Retinal pigment epithelial cell (primary cell): ENCODE measurements at regions not wholly inside any gene's neighbourhood (a gene's known extent, or its start where the extent isn't known, plus 50 kb on each side); places are given as distances from the start of the nearest gene placed in this dataset.

Source experiments
- DNase-seq: peaks from one replicate; pipeline ENCODE4 v3.0.0-alpha.2; 2010; ENCODE audit warnings: low read depth
- H3K4me3 ChIP-seq: 2 replicates; pipeline ENCODE4 v1.5.1; 2011; ENCODE audit warnings: mild to moderate bottlenecking, low read length, control low read depth, moderate library complexity
- CTCF ChIP-seq: conservative IDR thresholded peaks from 2 replicates; pipeline ENCODE4 v1.5.1; 2011; ENCODE audit warnings: low read depth, low read length, control low read depth, inconsistent platforms

- H3K4me3 ChIP-seq: no peak overlapping the region
- DNase-seq: no peak
- no peak for TF ChIP-seq CTCF
Observed at GRCh38 chr11:128254941-128255340, 332.4 kb downstream of the ETS1 start.

DNA sequence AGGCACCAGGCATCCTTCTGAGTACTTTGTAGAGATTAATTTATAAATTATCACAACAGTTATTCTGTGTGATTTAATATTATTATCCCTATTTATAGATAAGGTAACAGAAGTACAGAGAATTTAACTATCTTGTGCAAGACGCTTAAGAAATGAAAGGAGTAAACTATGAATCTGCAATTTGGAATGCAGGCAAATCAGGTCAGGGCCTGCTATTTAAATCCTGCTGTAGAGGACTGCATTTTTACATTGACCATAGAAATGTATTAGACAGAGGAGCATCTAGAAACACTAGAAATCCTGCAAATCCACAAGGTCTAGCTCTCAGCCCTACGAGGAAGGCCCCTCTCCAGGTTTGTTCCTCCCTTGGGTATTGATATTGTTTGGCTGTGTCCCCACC, 336.2 kb downstream of the ETS1 start:
- no peak overlapping the region for H3K4me3 ChIP-seq
- no peak for TF ChIP-seq CTCF
- no peak for DNase-seq

DNA sequence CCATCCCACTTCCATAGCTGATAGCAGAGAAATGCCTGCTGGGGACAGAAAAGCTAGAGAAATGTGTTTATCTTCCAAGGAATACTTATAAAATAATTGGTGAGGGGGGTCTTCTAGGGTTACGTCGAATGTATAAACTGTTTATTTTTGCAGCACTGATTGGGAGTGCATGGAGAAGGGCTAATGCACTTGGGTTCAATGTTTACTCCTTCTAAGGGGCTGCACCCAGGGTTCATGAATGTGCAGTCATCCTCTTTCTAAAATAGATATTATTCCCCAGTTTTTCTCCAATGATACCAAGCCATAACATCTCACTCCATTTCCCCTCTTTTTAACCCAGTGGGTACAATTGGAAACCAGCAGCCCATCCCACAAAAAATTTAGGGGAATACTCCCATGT, 336.9 kb downstream of the ETS1 start:
- DNase-seq: no peak
- no peak for TF ChIP-seq CTCF
- H3K4me3 ChIP-seq: no peak overlapping the region

DNA sequence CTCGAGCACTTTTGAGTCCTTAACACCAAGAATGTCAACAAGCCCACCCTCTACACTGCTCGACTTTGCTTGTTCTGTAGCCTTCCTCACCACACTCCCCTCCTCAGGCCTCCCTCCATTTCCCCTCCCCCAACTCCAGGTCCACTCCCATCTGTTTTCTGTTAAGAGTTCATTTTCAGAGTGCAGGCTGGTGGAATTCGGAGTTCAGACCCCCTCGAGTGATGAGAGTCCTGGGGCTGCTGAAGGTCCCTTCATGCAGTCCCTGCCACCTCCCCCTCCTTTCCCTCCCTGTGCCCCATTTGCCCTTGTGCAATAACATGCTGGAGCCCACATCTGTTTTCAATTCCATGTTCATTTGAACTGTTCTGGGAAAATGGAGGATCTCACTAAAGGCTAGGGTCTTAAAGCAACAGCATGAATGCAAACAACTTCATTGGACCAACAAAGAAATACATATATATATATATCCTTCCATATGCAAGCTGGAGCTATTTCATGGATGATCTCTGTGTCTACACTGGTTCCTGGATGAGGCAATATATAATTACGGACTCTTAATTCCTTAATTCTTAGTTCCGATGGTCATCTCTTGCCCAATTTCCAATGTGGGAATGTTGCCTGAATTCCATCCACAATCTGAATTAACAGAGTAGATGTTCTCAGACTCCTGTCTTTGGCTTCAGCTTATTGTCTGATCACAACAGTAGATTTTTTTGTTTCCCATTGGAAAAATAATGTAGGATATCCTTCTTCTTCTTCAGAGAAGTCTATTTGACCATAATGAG, 340.4 kb downstream of the ETS1 start:
- H3K4me3 ChIP-seq: no peak overlapping the region
- TF ChIP-seq CTCF: no peak
- DNase-seq: no peak

DNA sequence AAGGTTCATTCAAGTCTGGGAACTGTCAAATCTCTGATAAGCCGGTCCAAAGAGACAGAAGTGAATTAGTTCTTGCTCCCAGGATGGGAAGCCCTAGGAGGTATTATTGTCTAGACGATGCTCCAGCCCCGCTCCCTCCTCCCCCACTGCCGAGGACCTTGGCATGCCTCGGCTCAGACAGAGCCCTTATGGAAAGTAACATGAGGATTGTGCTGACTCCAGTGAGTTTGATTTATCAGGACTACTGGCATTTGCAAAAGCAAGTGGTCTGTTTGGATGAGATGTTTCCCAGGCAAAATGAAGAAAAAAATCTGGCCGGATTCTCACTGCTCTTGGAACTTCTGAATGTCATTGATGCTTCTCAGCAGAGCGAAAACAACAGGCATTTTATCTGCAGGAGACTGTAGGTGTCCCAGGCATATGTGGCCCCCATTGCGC, 341.0 kb downstream of the ETS1 start:
- no peak for TF ChIP-seq CTCF
- H3K4me3 ChIP-seq: no peak overlapping the region
- no peak for DNase-seq

GRCh38 chr11:128244871-128245270, 342.5 kb downstream of the ETS1 start:
- no peak for DNase-seq
- TF ChIP-seq CTCF: no peak
- H3K4me3 ChIP-seq: no peak overlapping the region

DNA sequence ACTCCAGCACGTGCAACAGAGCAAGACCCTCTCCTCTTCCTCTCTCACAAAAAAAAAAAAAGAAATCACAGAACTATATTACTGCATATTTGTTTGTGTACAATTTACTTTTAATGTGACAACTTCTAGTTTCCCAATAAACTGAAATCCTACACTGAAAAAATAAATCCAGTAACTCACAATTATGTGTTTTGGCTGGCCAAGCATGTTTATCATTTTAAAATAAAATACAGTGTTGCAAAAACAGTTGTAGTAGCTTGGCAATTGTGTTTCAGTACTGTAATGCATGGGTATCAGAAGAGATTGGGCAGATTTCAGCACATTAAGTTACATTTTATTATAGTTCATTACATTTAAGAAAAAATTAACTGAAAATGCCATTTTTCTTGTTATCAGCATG, 344.9 kb downstream of the ETS1 start:
- DNase-seq: no peak
- TF ChIP-seq CTCF: no peak
- no peak overlapping the region for H3K4me3 ChIP-seq
